HG03378 (cell line): ENCODE measurements at regions not wholly inside any gene's neighbourhood (a gene's known extent, or its start where the extent isn't known, plus 50 kb on each side); places are given as distances from the start of the nearest gene placed in this dataset.
"Not testable (repeated sequence)": the region's sequence is repeated elsewhere in the genome, so short reads cannot be mapped to it uniquely, and the experiment has no call there.

Experiments used
- ATAC-seq: cut with Tn5 transposase; IDR thresholded peaks from one replicate; pipeline ENCODE4 v1.9.1; 2021; ENCODE audit warnings: mild to moderate bottlenecking, moderate library complexity; ENCODE audit not compliant: unreplicated experiment

DNA sequence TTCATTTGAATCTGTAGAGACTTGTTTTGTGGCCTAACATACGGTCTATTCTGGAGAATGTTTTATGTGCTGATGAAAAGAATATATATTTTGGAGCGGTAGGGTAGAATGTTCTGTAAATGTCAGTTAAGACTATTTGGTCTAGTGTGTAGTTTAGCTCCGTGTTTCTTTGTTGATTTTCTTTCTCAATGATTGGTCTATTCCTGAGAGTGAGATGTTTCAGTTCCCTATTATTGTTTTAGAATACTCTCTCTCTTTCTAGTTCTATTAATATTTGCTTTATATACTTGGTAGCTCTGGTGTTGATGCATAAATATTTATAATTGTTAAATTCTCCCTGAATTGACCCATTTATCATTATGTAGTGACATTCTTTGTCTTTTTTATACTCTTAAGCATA, 236.5 kb downstream of the GLUD2 start:
- ATAC-seq = no peak

DNA sequence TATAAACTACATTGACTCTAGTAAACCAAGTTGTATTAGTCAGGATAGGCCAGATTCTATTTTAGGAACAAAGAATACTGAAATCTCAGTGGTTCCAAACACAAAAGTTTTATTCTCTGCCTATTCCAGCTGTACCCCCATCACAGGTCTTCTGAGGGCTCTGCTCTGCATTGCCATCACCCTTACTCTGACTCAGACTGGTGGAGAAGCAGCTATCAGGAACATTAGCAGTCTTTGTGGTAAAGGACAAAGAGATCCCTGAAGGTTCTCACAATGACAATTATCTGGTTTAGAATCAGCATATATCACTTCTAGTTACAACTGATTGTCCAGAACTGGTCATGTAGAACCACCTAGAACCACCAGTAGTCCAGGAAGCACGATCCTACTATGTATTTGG, 251.1 kb downstream of the GLUD2 start:
- no peak for ATAC-seq

DNA sequence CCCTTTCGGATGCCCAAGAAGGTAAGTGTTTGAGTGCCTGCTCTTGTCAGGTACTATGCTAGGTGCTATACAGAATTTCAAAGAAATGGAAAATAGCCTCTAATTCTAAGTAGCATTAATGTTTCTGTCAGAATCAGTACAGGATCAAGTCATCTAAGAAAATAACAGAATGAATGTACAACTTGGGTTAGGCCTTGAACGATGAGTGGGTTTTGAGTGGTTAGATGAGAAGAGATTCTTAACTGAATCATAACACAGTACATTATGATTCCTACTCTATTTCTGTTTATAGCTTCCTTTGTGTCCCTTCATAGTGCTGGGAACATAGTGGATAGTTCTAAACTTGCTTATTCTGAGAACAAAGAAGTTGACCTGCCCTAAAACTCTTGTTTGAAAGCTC, 253.9 kb downstream of the GLUD2 start:
- no peak for ATAC-seq

DNA sequence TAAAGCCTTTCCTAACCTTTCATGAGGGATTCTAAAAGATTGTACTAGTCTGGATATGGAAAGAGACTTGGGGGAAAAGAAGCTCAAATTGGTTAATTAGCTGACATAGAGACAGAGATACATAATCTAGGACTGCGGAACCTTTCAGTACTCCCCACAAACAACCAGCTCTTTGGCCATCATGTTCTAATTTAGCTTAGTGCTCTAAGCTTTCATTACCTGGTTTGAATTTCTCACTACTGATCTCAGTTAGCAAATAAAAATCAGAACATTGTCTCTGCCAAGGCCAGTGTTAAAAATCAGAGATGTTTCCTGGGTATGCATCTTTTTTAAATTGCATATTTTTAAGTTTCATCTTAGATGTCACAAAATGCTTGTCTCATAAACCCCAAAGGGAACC, 254.4 kb downstream of the GLUD2 start:
- no peak for ATAC-seq

DNA sequence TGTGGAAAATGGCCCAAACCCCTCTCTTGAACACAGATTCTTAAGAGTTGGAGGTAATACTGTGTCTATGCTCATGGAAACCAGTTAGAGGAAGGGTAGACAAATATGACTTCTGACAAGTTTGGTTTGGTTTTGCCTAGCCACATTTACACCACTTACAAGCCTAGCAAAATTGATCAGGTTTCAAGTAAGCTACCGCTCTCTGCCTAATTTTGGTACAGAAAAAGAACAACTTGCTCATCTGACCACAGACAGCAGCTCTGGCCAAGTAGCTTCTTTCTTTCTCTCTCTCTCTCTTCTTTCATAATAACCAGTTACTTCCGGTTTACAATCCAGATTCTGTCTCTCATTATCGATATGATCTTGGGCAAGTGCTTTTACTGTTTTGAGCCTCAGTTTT, 260.0 kb downstream of the GLUD2 start:
- ATAC-seq = peak; percentile 66

DNA sequence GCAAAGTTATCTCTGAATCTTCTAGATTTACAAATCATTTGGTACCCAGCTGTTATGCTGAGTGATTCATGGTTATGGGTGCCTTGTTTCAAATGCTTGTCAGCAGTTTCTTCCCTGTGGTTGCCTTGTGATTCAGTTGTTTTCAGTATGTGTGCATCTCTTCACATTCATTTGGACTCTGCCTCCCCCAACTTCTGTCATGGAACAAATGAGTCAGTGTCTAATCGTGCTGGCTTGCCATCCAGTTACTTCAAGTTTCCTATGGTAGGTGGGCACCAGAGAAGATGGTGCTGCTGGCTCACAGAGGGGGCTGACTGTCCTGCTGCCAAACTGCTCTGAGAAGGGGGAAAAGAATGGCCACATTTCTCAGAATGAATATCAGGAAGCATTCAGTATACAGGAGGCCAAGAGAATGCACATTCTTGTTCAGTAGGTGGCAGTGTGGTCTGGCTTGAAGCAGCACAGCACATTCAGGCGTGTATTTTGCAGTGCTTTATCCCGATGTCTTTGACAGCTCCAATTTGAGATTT, 260.9 kb downstream of the GLUD2 start:
- peak; percentile 80 for ATAC-seq

DNA sequence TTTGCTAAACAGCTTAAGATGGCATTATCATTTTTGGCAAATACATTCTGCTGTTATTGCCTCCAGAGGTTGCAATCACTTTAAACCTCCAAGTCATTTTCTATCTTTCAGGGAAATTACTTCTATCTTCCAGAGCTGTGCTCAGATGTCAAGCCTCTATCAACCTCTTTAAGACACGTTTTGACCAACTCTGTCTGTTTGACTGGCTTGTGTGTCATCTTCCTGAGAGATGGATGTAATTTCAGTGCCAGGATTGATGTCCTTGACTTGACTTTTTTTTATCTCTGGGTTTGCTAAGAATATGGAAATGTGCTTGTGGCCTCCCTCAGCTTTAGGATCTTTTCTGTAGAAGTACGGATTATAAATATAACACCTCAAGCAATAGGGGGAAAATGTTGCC, 263.4 kb downstream of the GLUD2 start:
- no peak for ATAC-seq

DNA sequence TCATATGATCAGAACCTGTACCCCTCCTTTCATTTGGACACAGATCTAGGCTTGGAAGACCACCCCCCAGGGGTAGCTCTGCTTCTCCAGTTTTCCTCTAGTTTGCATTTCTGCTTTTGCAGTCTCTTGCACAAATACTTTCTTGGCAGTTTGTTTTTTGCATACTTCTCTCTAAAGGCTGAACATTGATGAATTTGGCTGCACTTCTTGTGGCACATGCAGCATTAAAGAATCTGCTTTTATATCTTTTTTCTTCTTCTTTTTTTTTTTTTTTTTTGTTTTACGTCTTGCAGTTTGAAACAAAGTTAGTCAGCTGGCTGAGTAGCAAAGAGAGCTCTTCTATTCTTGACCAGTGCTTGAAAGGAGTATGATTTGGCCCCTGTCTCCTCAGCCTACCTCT, 273.0 kb downstream of the GLUD2 start:
- ATAC-seq = no peak

DNA sequence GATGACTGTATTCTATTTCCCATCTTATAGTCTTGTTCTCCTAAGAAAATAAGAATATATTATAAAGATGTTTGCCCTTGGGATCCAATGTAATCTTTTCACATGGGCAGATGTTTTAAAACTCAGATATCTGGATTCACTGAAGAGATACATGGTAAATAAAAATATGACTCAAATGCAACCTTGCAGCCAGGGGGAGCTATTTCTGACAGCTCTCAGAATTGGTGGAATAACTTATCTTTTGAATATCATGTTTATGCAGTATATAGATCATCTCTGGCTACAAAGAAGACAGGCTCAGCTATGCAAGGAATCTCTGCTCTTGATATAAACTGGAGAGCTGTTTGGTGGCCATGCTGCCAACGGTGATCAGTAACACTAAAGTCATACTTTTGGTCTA, 274.7 kb downstream of the GLUD2 start:
- ATAC-seq = no peak

DNA sequence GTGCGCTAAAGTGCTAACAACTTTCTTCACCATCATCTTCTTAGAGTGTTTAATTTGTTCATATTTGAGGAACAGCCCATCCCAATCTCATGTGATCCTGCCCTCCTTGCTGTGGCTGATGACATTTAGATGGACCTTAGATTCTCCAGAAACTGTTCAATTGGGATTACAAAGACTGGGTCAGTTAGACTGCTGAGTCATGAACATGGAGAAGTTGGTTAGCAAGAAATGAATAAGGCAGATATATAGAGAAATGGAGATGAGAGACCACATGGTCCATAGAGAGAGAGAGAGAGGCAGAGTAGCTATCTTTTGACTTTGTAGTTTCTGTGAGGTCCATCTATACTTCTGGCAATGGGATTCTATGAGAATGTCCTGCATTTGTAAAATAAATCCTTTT, 275.9 kb downstream of the GLUD2 start:
- no peak for ATAC-seq

DNA sequence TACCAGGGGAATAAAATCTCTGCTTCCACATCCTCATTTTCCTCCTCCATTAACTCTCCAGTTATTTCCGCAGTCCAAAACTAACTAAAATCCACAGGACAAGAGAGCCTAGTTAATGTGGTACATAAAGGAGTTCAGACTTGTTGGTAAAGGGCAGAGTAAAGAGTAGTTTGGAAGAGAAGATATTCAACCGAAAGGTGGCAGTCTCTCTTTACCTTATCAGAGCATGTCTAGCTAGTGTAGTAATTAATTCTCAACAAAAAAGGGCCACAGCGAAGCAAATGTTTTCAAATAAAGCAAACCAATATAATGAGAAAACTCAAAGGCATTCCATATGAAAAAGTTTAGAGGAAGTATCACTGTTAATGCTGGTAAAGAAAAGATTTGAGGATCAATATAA, 286.5 kb downstream of the GLUD2 start:
- no peak for ATAC-seq

DNA sequence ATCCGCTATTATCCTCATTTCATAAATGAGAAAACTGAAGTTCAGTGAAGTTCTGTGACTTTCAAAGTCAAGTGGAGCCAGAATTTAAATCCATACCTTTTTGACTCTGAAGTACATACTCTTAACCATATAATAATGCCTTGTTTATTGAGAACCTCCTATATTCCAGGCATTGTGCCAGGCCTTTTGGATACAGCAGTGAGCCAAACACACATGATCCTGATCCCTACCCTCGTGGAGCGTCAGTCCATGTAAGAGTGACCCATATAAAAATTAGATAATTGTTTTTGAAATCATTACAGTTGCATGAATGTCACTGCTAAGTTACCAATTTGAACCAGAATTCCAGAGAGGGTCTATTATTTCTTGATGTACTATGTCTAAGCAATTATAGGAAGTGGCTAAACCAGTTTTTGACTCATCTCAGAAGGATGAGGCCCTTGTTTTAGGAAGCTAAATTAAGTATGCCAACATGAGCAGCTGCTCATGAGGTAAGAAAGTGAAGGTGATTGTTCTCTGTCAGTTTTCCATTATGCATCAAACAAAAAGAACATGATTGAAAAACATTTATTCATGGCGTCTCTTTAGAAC, 289.5 kb downstream of the GLUD2 start:
- no peak for ATAC-seq

DNA sequence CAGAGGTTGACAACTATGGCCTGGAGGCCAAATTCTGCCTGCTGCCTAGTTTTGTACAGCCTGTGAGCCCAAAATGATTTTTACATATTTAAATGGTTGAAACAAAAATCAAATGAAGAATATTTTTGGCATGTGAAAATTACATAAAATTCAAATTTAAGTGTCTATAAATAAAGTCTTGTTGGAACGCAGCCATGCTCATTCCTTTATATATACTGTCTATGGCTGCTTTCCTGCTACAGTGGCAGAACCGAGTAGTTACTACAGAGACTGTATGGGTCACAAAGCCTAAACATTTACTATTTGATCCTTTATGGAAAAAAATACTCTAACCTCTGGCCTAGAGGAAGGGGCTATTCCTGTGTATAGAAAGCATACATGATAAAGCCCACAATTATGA, 290.4 kb downstream of the GLUD2 start:
- ATAC-seq = no peak

DNA sequence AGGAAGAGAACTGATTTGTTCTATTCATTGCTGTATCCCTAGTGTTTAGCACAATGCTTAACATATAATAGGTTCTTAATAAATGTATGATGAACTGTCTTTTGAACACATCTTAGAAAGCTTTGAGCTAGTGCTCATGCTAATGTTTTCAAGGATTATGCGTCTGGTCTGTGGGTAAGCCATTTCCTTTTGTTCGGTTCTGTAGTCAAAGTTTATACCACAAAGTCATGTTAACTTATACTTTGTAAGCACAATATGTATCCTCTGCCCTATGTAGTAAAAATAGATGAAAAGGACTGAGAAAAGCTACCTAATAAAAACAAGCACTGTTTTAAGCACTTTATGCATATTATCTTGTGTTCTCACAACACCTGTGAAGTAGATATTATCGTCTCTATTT, 301.9 kb downstream of the GLUD2 start:
- no peak for ATAC-seq

DNA sequence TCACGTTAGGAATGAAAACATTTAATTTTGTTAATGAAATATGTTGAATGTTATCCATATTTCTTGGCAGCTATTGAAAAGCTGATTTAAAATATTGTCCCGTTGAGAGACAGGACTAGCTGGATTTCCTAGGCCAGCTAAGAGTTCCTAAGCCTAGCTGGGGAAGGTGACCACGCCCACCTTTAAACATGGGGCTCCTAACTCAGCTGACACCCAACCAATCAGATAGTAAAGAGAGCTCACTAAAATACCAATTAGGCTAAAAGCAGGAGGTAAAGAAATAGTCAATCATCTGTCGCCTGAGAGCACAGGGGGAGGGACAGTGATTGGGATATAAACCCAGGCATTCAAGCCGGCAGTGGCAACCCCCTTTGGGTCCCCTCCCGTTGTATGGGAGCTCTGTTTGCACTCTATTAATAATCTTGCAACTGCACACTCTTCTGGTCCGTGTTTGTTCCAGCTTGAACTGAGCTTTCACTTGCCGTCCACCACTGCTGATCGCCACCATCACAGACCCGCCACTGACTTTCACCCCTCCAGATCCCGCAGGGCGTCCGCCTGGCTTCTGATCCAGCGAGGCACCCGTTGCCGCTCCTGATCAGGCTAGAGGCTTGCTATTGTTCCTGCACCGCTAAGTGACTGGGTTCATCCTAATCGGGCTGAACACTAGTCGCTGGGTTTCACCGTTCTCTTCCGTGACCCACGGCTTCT, 308.9 kb downstream of the GLUD2 start:
- ATAC-seq = no peak

DNA sequence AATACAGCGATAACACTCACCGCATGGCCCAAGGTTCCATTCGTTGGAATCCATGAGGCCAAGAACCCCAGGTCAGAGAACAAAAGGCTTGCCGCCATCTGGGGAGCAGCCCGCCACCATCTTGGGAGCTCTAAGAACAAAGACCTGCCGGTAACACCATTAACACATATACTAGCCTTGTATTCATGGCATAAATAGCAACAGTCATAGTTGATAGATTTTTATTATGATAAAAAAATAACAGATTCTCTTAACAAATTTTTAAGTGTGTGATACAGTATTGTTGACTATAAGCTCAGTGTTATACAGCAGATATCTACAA, 309.4 kb downstream of the GLUD2 start:
- no peak for ATAC-seq

DNA sequence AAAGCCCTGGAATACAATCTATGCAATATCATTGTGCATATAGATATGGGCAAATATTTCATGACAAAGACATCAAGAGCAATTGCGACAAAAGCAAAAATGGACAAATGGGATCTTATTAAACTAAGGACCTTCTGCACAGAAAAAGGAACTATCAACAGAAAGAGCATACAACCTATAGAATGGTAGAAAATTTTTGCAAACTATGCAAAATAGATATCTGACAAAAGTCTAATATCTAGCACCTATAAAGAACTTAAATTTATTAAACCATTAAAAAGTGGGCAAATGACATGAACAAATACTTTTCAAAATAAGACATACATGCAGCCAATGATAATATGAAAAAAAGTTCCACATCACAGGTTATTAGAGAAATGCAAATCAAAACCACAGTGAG, 312.9 kb downstream of the GLUD2 start:
- ATAC-seq = no peak

DNA sequence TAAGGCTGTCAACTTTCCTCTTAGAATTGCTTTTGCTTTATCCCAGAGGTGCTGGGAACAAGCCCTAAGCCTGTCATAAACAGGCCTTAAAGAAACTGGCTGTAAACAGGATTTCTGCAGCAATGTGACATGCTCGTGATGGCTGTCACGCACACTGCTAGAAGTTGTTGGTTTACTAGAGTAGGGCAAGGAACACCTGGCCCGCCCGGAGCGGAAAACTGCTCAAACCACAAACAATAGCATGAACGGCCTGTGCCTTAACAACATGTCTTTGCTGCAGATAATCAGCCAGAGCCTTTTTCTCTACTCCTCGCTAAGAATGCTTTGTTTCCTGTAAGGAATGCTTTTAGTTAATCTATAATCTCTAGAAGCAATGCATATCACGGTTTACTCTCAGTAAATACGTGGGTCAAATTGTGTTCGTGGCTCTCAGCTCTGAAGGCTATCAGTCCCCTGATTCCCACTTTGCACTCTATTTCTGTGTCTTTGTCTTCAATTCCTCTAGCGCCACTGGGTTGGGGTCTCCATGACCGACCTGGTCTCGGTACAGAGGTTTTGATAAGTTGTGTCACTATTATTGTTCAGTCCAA, 318.3 kb downstream of the GLUD2 start:
- ATAC-seq = no peak

DNA sequence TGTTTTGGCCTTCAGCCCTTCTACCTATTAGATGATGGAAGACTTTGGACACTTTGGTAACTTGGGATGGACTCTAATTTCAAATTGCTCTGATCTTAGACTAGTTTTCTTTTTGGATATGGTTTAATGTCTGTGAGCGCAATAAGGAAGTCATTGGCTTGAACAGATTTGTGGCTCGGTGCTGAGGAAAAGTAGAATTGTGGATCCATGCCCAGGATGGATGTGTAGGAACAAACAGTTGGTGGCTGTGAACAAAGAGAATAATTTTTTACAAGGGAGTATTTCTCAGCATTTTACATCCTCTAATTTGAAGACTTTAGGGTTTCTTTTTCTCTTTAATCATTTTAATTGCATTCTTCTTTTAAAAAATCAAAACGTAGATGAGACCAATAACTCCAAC, 327.1 kb downstream of the GLUD2 start:
- no peak for ATAC-seq

DNA sequence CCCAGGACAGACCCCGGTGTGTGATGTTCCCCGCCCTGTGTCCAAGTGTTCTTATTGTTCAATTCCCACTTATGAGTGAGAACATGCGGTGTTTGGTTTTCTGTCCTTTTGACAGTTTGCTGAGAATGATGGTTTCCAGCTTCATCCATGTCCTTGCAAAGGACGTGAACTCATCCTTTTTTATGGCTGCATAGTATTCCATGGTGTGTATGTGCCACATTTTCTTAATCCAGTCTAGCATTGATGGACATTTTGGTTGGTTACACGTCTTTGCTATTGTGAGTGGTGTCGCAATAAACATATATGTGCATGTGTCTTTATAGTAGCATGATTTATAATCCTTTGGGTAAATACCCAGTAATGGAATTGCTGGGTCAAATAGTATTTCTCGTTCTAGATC, 334.5 kb downstream of the GLUD2 start:
- not testable (repeated sequence) for ATAC-seq

DNA sequence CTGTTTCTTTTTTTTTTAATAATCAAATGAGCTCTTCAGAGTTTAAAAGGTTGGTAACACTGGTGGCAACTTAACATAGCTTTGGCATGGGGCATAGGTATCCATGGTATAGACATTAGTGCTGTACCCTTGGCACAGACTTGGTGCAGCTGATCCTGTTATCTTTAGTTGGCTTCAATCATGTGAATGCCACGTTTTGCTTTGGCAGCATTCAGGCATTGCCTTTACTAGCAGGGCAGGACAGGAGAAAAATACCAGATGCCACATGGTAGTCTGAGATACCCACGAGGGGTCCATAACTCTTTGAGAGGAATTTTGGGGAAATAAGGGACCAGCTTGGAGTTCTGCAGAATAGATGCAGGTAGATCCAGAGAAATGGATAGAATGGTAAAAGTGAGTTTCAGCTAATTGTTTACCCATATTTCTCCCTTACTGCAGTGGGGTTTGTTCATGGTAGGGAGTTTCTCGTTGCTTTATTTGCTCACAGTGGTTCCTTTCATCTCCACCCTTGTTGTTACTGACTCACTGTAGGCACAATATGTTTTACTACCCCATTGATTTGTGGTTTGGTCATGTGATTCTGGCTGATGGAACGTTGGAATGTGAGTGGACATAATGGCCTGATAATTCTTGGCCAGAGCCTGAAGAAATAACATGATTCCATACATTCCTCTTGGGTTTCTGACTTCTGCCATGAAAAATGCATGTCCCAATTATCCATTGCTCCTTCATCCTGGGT, 342.7 kb downstream of the GLUD2 start:
- ATAC-seq = no peak

DNA sequence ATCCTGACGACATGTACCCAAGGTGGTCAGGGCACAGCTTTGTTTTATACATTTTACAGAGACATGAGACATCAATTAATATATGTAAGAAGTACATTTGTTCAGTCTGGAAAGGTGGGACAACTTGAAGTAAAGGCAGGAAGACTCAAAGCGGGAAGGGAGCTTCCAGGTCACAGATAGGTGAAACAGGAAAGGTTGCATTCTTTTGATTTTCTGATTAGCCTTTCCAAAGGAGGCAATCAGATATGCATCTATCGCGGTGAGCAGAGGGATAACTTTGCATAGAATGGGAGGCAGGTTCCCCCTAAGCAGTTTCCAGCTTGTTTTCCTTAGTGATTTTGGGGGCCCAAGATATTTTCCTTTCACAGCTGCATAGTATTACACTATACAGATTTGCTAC, 358.4 kb downstream of the GLUD2 start:
- no peak for ATAC-seq
